ENCODE measurements at regions not wholly inside any gene's neighbourhood (a gene's known extent, or its start where the extent isn't known, plus 50 kb on each side); places are given as distances from the start of the nearest gene placed in this dataset.

DNA sequence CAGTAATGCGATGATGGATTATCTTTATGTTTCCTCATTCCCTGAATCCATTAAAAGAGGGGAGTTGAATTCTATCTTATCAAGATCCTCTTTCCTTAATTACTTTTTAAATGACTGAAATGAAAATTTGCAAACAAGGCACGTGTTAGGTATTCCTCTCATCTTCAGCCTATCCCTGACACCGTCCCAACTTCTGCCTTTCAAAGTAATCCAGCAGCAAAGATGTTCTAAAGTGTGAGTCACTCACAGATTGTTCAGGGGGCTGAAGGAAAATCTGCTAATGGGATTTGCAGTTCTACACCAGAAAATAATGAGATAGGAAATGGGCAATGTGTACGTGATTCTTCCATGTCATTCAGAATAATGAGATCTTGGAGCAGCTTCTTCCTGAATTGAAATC, 403.0 kb downstream of the ARHGEF28 start:
- ChIA-PET CTCF (no interaction called here), POLR2A (ENCODE audit: unreplicated experiment) (no interaction called here)
- Histone ChIP-seq H3K9me2 (replicated peaks; ENCODE audit: low read length) (no peaks in the 10 kb centered on the region), H3K4me3 (ENCODE audit: low read length) (no peak overlapping the region), H3K9ac (ENCODE audit: low read length) (no peak overlapping the region), H3K27me3 (ENCODE audit: low read length) (no peaks in the 10 kb centered on the region), H3K4me2 (ENCODE audit: low read length) (no peak overlapping the region), H4K20me1 (ENCODE audit: low read length) (no peaks in the 10 kb centered on the region), H3K4me1 (ENCODE audit: insufficient read depth, low read length) (peaks cover 16% of the 10 kb centered on the region), H2AFZ (ENCODE audit: low read length) (no peak overlapping the region), H3K27ac (ENCODE audit: low read length) (no peak overlapping the region), H3K36me3 (ENCODE audit: low read depth, low read length) (no peaks in the 10 kb centered on the region), H3K9me3 (ENCODE audit: low read length) (no peaks in the 10 kb centered on the region), H3K79me2 (ENCODE audit: low read length) (no peaks in the 10 kb centered on the region), H3F3A (ENCODE audit: low read length, unreplicated experiment) (no peaks in the 10 kb centered on the region)
- no TSS peak for BruUV-seq (replicated peaks)
- DNase-seq (no peak), ATAC-seq (no peak)
- intact Hi-C loops (cut with micrococcal nuclease): no loop called here
- TF ChIP-seq, protein P1, sequence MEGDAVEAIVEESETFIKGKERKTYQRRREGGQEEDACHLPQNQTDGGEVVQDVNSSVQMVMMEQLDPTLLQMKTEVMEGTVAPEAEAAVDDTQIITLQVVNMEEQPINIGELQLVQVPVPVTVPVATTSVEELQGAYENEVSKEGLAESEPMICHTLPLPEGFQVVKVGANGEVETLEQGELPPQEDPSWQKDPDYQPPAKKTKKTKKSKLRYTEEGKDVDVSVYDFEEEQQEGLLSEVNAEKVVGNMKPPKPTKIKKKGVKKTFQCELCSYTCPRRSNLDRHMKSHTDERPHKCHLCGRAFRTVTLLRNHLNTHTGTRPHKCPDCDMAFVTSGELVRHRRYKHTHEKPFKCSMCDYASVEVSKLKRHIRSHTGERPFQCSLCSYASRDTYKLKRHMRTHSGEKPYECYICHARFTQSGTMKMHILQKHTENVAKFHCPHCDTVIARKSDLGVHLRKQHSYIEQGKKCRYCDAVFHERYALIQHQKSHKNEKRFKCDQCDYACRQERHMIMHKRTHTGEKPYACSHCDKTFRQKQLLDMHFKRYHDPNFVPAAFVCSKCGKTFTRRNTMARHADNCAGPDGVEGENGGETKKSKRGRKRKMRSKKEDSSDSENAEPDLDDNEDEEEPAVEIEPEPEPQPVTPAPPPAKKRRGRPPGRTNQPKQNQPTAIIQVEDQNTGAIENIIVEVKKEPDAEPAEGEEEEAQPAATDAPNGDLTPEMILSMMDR (conservative IDR thresholded peaks at IDR 0.05; ENCODE audit: low read depth, low read length): no peak
- TF ChIP-seq EZH2phosphoT487 (IDR thresholded peaks at IDR 0.05; ENCODE audit: borderline replicate concordance, low read length): no peak

- H3K27me3 ChIP-seq (ENCODE audit: low read length): no peaks in the 10 kb centered on the region
- no peaks in the 10 kb centered on the region for H3K79me2 ChIP-seq (ENCODE audit: low read length)
- CTCF ChIA-PET: no interaction called here
- peaks cover 16% of the 10 kb centered on the region for H3K4me1 ChIP-seq (ENCODE audit: insufficient read depth, low read length)
- intact Hi-C loops (cut with micrococcal nuclease): no loop called here
- TF ChIP-seq EZH2phosphoT487 (IDR thresholded peaks at IDR 0.05; ENCODE audit: borderline replicate concordance, low read length): no peak
- TF ChIP-seq EZH2 (IDR thresholded peaks at IDR 0.05; ENCODE audit: low read length, unreplicated experiment): no peak
- TF ChIP-seq, protein P1 (conservative IDR thresholded peaks at IDR 0.05; ENCODE audit: low read depth, low read length): no peak
- ATAC-seq (peak; percentile 81), DNase-seq (peak; percentile 69)
- H3K9ac ChIP-seq (ENCODE audit: low read length): no peak overlapping the region
- no peak overlapping the region for H3K4me3 ChIP-seq (ENCODE audit: low read length)
- POLR2A ChIA-PET (ENCODE audit: unreplicated experiment): interaction anchor here (0.6 kb wide), 1 partner anchor 950 kb away, joined by 3 read pairs; no protein-coding TSS in a partner anchor
- peak overlapping the region; percentile 59; the same call in 1 of the 2 replicates for H3K4me2 ChIP-seq (ENCODE audit: low read length)
- H3F3A ChIP-seq (ENCODE audit: low read length, unreplicated experiment): no peaks in the 10 kb centered on the region
- H2AFZ ChIP-seq (ENCODE audit: low read length): no peak overlapping the region
- no peaks in the 10 kb centered on the region for H3K9me2 ChIP-seq (replicated peaks; ENCODE audit: low read length)
- no TSS peak for BruUV-seq (replicated peaks)
- no peak overlapping the region for H3K27ac ChIP-seq (ENCODE audit: low read length)
- H4K20me1 ChIP-seq (ENCODE audit: low read length): no peaks in the 10 kb centered on the region
- no peaks in the 10 kb centered on the region for H3K36me3 ChIP-seq (ENCODE audit: low read depth, low read length)
- no peaks in the 10 kb centered on the region for H3K9me3 ChIP-seq (ENCODE audit: low read length)
Measured at GRCh38 chr5:74028406-74028805, 402.4 kb downstream of the ARHGEF28 start.

GRCh38 chr5:74027732-74028338, 401.8 kb downstream of the ARHGEF28 start:
- H3K36me3 ChIP-seq (ENCODE audit: low read depth, low read length): no peaks in the 10 kb centered on the region
- H4K20me1 ChIP-seq (ENCODE audit: low read length): no peaks in the 10 kb centered on the region
- TF ChIP-seq EZH2 (IDR thresholded peaks at IDR 0.05; ENCODE audit: low read length, unreplicated experiment) (no peak), EZH2phosphoT487 (IDR thresholded peaks at IDR 0.05; ENCODE audit: borderline replicate concordance, low read length) (no peak)
- TF ChIP-seq, protein P1 (conservative IDR thresholded peaks at IDR 0.05; ENCODE audit: low read depth, low read length): no peak
- no peaks in the 10 kb centered on the region for H3K79me2 ChIP-seq (ENCODE audit: low read length)
- H3K9me2 ChIP-seq (replicated peaks; ENCODE audit: low read length): no peaks in the 10 kb centered on the region
- H3K4me2 ChIP-seq (ENCODE audit: low read length): peak overlapping the region; percentile 59
- no peak overlapping the region for H2AFZ ChIP-seq (ENCODE audit: low read length)
- H3K27me3 ChIP-seq (ENCODE audit: low read length): no peaks in the 10 kb centered on the region
- no peak overlapping the region for H3K27ac ChIP-seq (ENCODE audit: low read length)
- DNase-seq (peak; percentile 54), ATAC-seq (peak; percentile 84)
- CTCF ChIA-PET: no interaction called here
- no peak overlapping the region for H3K4me3 ChIP-seq (ENCODE audit: low read length)
- intact Hi-C loops (cut with micrococcal nuclease): no loop called here
- no peak overlapping the region for H3K9ac ChIP-seq (ENCODE audit: low read length)
- POLR2A ChIA-PET (ENCODE audit: unreplicated experiment): interaction anchor here (0.6 kb wide), 1 partner anchor 951 kb away, joined by 3 read pairs; no protein-coding TSS in a partner anchor
- no TSS peak for BruUV-seq (replicated peaks)
- no peaks in the 10 kb centered on the region for H3K9me3 ChIP-seq (ENCODE audit: low read length)
- peaks cover 16% of the 10 kb centered on the region for H3K4me1 ChIP-seq (ENCODE audit: insufficient read depth, low read length)
- H3F3A ChIP-seq (ENCODE audit: low read length, unreplicated experiment): no peaks in the 10 kb centered on the region
